GM21576 (cell line): ENCODE measurements at regions not wholly inside any gene's neighbourhood (a gene's known extent, or its start where the extent isn't known, plus 50 kb on each side); places are given as distances from the start of the nearest gene placed in this dataset.
"Not testable (repeated sequence)": the region's sequence is repeated elsewhere in the genome, so short reads cannot be mapped to it uniquely, and the experiment has no call there.

ENCODE experiments used
- ATAC-seq: cut with Tn5 transposase; IDR thresholded peaks from one replicate; pipeline ENCODE4 v1.9.1; 2021; ENCODE audit warnings: mild to moderate bottlenecking, moderate library complexity; ENCODE audit not compliant: unreplicated experiment

DNA sequence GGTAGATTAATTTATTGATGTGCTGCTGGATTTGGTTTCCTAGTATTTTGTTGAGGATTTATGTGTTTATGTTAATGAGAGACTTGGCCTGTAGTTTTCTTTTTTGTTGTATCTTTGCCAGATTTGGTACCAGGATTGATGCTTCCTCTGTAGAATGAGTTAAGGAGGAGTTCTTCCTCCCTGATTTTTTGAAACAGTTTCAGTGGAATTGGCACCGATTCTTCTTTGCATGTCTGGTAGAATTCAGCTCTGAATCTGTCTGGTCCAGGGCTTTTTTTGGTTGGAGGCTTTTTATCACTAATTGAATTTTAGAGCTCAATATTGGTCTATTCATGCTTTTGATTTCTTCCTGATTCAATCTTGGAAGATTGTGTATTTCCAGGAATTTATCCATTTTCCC, 174.0 kb upstream of the NDST4 start:
- ATAC-seq: no peak

DNA sequence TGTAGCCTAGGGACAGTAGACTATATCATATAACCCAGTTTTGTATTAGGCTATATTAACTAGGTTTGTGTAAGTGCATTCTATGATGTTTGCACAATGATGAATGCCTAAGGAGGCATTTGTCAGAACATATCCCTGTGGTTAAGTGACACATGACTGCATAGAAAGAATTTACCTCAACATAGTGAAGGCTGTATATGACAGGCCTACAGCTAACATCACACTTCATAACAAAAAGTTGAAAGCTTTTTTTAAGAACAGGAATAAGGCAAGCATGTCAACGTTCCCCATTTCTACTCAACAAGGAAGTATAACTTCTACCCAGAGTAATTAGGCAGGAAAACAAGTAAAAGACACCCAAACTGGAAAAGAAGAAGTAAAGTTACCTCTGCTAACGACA, 165.9 kb upstream of the NDST4 start:
- no peak for ATAC-seq

DNA sequence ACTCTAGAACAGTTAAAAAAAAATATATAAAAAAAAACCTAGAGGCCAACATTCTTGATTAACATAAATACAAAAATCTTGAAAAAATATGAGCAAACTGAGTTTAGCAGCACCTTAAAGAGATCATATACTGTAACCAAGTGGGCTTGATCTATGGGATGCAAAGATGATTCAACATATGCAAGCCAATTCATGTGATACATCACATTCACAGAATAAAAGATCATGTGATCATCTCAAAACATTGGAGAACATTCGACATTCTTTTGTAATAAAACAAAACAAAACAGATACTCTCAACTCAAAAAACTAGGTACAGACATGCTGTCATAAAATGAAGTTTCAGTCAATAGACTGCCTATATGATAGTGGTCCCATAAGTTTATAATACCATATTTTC, 165.4 kb upstream of the NDST4 start:
- ATAC-seq: no peak

DNA sequence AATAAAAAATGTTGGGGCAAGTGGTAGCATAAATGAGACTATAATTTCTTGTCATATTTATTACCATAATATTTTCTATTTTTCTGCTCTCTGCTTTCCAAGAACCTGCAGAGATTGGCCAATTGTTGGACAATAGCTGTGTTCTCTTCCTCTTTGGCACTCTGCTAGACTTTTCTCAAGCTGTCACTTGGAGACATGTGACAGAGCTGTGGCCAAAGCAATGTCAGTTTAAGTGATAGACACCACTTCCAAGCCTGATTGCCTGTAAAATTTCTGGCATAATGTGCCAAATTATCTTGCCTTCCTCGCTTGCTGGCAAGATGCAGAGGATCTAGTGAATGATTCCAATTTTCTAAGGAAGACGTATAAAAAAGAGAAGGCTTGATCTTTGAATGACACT, 162.2 kb upstream of the NDST4 start:
- no peak for ATAC-seq

DNA sequence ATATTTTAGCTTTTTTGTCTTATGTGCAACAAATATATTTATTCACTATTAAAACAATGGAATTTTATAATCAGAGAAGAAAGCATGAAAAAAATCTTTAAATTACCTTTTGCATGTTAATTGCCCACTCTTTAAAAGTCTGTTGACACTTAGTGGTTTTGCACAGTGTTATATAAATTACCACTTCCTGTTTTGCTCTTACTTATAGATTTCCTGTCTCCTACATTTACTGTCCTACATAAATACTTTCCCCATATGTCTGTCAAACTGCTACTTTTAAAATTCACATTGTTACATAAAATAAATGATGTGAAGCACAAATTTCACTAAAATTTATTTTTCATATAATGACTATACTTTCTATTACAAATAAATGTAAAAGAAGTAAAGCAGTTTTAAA, 161.1 kb upstream of the NDST4 start:
- peak; percentile 84 for ATAC-seq

DNA sequence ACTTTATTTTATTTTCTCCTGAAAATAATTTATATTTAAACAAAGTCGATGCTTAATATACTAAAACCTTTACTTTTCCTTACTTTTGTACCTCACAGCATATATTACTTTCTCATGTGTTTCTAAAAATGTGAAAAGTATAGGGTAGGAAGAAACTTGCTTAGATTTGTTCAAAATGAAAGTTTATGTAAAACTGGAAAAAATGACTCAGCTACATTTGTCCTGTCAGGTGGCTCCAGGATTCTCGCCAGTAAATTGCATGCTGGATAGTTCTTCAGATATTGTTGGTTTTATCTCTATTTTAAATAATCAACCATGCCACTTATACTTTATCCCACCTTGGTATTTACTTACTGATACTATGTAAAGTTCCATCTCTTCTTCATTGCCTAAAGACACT, 159.2 kb upstream of the NDST4 start:
- no peak for ATAC-seq

DNA sequence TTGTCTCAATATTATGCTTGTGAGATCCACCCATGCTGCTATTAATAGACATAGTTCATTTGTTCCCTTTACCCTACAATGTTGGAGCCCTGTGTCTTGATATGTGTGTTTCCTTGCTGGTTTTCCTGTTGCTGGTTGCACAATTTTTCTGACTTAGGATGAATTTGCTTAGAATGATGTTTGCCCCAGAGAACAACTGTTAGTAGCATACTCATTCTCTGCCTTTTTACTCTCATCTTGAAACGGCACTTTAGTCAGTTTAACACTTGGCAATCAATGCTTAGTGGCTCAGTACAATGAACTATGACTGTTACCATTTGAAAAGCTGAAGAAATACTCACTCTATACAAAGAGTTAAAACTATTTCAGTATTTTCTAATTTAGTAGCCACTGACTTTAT, 158.8 kb upstream of the NDST4 start:
- ATAC-seq: no peak

DNA sequence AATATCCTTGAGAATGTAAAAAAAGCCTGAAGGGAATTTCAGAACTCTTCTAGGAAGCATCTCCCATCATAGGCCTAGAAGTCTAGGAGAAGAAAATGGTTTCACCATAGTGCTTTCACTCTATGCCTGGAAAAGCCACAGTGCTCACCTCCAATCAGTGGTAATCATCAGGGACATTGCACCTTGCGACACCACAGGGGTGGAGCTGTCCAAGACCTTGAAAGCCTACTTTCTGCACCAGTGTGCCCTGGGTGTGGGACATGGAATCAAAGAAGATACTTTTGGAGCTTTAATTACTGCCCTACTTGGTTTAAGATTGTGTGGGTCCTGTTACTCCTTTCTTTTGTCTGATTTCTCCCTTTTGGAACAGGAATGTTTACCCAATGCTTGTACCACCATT, 146.8 kb upstream of the NDST4 start:
- no peak for ATAC-seq

DNA sequence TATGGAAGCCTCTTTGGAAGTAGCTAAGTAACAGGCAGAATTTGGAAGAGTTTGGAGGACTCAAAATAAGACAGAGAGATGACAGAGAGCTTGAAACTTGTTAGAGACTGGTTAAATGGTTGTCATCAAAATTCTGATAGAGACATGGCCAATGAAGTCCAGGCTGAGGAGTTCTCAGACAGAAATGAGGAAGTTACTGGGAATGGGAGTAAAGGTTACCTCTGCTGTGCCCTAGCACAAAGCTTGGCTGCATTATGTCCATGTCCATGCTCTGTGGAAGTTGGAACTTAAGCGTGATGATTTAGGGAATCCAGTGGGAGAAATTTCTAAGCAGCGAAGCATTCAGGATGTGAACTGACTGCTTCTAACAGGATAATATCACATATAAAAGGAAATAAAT, 146.2 kb upstream of the NDST4 start:
- no peak for ATAC-seq

DNA sequence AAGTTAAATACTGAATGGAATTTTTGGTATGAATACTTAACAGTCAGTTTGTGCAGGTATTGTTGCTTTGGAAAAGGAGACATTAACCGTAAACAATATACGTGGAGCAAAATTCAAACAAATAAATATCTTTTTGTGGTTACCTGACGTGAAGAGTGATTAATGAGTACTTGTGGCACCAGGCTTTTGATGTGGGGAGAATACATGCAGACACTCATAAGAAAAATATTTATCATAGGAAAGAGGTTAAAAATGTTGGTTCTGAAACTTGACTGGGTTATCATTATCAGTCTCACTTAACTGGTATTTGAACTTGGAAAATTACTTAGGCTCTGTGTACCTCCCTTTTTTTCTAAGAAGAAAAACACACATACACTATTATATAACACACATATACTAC, 136.4 kb upstream of the NDST4 start:
- ATAC-seq: no peak

DNA sequence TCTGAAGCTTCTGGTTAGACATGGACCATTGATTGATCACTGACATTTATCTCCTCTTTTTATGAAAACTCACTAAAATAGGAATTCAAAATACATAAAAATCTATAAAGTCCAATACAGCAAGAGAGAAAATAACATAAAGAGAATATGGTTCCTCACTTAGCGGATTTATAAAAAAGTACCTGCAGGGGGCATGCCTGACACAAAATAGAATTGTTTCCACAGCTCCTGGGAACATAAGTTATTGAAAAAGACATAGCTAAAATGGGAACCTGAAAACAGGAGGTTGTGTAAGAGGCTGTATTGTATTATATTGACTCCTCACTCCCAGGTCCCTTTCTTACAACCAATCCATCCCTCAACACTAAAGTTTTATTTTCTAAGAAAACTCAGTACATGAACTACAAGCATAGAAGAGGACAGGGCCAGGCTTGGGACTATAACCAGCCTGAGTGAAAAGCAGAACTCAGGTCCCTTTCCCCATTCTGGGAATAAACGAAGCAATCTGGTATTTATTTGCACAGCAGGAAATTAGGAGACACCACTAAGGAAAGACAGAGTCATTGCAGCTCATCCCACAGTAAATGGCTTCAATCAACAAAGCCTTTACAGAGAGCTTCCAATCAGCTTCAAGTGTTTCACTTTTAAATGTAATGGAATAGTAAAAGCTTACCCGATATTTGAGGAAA, 121.1 kb upstream of the NDST4 start:
- peak; percentile 67 for ATAC-seq

DNA sequence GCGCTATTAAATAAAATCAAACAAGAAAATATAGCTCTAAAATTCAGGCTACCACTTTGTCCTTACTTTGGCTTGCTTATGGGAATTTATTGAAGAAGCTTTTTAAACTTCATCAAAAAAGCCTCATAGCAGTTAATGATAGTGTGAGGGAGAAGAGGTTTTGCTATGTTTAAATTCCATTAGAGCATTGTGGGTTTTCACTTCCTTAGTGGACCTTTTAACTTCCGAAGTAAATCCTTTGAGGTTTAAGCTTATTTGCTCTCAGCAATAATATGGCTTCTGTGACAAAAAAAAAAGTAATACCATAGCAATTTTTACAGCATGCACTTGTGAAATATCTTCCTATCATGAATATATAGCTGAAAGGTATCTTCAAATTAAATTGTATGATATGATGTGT, 120.2 kb upstream of the NDST4 start:
- ATAC-seq: no peak

DNA sequence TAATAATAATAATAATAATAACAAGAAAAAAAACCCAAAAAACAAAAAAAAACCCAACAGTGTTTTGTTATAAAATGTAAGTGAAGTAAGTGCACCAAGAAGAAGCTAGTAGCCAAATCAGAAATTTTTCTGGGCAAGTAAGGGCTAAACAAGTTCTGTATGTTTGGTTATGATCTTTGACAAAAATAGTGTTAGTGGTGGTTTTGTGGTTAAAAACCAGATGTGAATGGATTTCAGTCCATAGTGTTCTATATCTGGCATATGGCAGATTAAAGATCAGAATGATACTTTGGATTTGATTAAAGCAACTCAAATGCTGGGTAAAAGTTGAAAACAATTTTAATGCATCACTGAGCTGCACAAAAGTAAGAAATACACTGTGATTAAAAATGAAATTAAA, 116.5 kb upstream of the NDST4 start:
- ATAC-seq: no peak

DNA sequence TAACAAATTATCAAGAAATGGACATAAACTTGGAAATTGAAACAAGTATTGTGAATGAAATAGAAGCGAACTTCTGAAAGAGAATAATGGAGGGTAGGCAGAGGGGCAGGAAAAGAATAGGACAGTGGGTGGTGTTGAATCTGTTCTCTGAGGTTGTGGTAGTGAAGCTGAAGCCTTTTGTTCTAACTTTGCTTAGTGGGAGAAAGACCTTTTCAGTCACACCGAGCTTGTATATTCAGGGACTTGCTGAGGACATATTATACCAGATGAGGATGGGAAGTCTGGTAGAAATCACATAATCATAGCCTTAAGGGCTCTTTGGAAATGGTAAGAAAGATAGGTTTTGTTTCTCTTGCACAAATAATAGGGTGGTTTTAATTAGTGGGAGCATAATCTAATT, 115.4 kb upstream of the NDST4 start:
- ATAC-seq: no peak

DNA sequence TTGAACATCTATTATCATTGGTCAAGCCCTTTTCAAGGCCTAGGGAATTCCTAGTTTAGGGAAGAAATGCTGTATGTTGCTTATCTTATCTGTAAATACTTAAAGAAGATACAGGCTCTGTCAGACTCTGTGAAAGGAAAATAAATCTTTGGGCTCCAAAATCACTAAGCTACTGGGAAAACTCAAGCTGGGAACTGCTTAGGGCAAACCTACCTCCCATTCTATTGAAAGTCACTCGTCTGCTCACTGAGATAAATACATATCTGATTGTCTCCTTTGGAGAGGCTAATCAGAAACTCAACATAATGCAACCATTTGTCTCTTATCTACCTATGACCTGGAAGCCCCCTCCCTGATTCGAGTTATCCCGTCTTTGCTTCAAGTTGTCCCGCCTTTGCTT, 108.6 kb upstream of the NDST4 start:
- no peak for ATAC-seq

DNA sequence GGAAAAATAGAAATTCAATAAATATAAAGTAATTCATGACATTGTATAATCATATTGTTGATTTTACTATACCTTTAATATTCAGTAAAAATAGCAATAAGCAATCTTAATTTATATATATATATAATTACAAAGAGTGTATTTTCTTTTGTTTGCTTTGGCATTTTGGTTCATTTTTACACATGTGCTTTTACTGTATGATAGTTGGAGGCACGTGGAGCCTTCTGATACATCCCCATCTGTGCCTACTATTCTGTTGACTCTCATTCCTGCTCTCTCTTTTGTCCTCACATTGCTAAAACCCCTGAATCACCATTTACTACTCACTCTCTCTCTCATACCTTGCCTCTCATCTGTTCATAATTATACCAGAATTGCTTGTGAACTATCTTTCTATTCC, 106.4 kb upstream of the NDST4 start:
- no peak for ATAC-seq

DNA sequence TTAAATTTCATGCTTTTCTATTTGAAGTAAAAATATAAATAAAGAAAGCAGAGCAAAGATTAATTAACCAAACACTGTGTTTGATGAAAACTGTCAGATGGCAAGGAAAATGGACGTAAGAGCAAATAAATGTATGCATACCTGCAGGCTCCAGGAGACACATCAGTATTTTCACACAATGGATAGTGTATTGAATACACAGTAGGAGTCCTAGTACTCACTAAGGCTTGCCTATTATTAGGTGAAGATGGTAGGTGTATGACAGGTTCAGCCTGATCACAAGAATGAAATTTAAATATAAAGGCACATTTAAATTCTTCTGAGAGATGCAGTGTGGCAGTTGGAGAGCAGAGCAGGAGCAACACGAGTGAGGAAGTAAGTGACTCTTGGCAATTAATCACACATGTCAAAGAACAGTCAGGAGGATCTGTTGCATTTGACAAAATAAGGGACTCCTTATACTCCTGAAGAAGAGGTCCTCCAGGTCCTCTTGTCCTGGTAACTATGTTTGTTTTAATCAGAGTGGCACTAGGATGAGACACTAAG, 106.0 kb upstream of the NDST4 start:
- ATAC-seq: no peak

DNA sequence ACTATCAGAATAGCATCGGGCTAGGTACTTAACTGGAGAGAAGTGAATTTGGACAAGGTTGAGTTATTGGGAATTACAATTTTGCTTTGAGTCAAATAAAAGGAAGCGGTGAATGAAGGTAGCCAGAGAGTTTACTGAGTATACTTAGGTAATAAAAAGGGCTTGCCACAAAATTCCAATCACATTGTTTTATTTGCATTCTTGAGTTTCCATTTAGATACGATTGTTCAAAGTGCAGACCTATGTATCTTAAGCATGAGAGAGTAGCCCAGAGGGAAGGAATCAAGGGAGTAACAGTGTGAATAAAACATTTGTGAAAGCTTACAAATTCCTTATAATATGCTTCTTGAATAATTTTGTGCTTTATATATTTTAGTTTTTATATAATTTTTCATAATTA, 102.5 kb upstream of the NDST4 start:
- ATAC-seq: no peak

DNA sequence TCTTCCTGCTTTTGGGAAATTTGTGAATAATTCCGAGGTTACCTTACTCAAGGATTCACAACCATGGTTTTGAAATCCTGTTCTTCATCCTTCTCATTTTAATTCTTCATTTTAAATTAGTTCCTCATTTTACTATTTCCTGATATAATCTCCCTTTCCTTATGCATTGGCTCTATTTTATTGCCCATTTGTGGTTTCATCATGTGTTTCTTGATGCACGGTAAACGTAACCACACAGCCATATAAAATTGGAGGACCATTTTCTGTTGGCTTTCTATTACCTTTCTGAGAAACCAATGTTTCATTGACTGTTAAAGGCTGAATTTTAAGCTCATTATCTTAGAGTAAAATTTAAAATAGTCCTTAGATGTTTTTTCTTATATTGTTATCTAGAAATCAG, 100.3 kb upstream of the NDST4 start:
- ATAC-seq: no peak

DNA sequence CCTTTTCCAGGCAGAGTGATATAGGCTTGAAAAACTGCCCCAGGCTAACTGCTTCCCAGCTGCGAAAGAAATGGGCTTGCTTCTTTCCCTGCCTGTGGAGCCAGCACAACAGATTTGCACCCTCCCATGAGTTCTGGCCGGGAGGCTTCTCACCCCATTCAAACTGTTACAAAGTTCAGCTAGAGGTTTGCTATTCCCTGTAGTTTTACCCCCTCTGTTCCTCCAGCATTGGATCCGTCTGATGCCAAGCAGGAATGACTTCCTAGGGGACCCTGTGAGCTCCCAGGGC, 87.6 kb upstream of the NDST4 start:
- ATAC-seq: no peak

DNA sequence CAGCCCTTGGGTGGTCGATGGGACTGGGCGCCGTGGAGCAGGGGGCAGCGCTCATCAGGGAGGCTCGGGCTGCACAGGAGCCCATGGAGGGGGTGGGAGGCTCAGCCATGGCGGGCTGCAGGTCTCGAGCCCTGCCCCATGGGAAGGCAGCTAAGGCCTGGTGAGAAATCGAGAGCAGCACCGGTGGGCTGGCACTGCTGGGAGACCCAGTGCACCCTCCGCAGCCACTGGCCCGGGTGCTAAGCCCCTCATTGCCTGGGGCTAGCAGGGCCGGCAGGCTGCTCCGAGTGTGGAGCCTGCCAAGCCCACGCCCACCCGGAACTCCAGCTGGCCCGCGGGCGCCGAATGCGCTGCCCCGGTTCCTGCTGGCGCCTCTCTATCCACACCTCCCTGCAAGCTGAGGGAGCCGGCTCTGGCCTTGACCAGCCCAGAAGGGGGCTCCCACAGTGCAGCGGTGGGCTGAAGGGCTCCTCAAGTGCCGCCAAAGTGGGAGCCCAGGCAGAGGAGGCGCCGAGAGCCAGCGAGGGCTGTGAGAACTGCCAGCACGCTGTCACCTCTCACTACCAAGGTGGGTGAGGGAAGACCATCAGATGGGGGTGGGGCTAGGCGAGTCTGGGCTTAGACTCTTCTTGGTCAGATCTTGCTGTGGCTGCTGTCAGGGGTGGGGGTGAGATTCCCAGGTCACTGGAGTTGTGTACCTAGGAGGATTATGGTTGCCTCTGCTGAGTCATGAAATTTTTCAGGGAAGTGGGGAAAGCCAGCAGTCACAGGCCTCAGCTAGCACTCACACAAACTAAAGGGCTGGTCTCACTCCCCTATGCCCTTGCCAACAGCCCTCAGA, 87.0 kb upstream of the NDST4 start:
- ATAC-seq: not testable (repeated sequence)

DNA sequence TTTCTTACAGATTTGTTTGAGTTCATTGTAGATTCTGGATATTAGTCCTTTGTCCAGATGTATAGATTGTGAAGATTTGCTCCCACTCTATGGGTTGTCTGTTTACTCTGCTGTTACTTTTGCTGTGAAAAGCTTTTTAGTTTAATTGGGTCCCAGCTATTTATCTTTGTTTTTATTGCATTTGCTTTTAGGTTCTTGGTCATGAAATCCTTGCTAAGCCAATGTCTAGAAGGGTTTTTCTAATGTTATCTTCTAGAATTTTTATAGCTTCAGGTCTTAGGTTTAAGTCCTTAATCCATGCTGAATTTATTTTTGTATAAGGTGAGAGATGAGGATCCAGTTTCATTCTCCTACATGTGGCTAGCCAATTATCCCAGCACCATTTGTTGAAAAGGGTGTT, 81.2 kb upstream of the NDST4 start:
- ATAC-seq: not testable (repeated sequence)

DNA sequence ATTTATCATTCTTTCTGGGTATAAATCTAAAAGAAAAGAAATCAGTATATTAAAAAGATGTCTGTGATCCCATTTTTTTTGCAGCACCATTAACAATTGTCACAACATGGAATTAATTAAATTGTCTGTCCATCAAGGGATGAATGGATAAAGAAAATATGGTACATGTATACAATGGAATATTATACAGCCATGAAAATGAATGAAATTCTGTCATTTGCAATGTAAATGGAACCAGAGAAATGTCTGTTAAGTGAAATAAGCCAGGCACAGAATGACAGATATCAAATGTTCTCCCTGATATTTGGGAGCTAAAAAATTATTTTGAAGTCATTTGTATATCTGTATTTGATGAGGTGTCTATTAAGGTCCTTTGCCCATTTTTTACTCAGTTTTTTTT, 77.1 kb upstream of the NDST4 start:
- ATAC-seq: no peak
